ENCODE measurements at regions not wholly inside any gene's neighbourhood (a gene's known extent, or its start where the extent isn't known, plus 50 kb on each side); places are given as distances from the start of the nearest gene placed in this dataset.

DNA sequence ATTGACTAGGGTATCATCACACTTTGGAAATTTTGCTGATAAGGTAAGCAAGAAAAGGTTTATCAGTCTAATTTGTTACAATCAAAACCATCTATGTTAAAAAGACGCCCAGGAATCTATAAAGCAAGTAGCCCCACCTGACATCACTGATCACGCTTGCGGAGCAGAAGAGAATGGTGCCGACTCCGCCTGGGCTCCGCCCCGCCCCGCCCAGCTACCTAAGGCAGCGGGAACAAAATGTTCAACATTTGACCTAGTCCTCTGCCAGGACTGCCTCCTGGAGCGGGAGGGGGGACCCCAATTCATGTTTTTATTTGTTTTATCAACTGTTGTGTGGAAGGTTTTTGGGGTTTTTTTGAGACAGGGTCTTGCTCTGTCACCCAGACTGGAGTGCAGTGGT, 520.5 kb downstream of the PREX1 start:
- TF ChIP-seq CTCF (IDR thresholded peaks at IDR 0.05) (no peak), POLR2A (IDR thresholded peaks at IDR 0.05) (no peak)

Measured in esophagus squamous epithelium (tissue), 4 donors.